ENCODE measurements at regions not wholly inside any gene's neighbourhood (a gene's known extent, or its start where the extent isn't known, plus 50 kb on each side); places are given as distances from the start of the nearest gene placed in this dataset.

- no peaks in the 10 kb centered on the region for H3K27me3 ChIP-seq (ENCODE audit: control insufficient read depth in 1 of 2, insufficient read depth in 2 of 2, low read length in 2 of 2)
- DNase-seq (no peak), ATAC-seq (ENCODE audit: poor library complexity) (no peak)
- H3K27me3 Mint-ChIP-seq = no peaks in the 10 kb centered on the region
- H3K4me3 ChIP-seq (ENCODE audit: low read length) = no peak overlapping the region
- intact Hi-C loops (cut with DNase I, micrococcal nuclease) = no loop called here
- no peak overlapping the region for H3K27ac Mint-ChIP-seq
- POLR2A ChIA-PET = no interaction called here
- no peaks in the 10 kb centered on the region for H3K36me3 Mint-ChIP-seq (ENCODE audit: low read depth)
- no peaks in the 10 kb centered on the region for H3K4me1 Mint-ChIP-seq (ENCODE audit: low read depth)
- no peaks in the 10 kb centered on the region for H3K4me1 ChIP-seq (ENCODE audit: insufficient read depth, low read length)
- CTCF ChIA-PET = no interaction called here
- H3K9me3 ChIP-seq (ENCODE audit: control insufficient read depth in 1 of 2, insufficient read depth in 1 of 2, low read length in 2 of 2) = no peaks in the 10 kb centered on the region
- H3K27ac ChIP-seq (ENCODE audit: low read depth in 1 of 2, low read length in 2 of 2) = no peak overlapping the region
- no peaks in the 10 kb centered on the region for H3K36me3 ChIP-seq (ENCODE audit: insufficient read depth, low read length)
- no peak overlapping the region for H3K4me3 Mint-ChIP-seq
- H3K9me3 Mint-ChIP-seq = peaks cover 2% of the 10 kb centered on the region
- TF ChIP-seq CTCF (IDR thresholded peaks at IDR 0.05) = no peak
Observed at GRCh38 chr2:103520547-103520946, 758.7 kb downstream of the TMEM182 start.

- Histone ChIP-seq H3K9me3 (ENCODE audit: control insufficient read depth in 1 of 2, insufficient read depth in 1 of 2, low read length in 2 of 2) (peaks cover 0 to 7% of the 10 kb centered on the region in 2 experiments), H3K36me3 (ENCODE audit: insufficient read depth, low read length) (no peaks in the 10 kb centered on the region), H3K27ac (ENCODE audit: low read depth in 1 of 2, low read length in 2 of 2) (no peak overlapping the region), H3K27me3 (ENCODE audit: control insufficient read depth in 1 of 2, insufficient read depth in 2 of 2, low read length in 2 of 2) (no peaks in the 10 kb centered on the region), H3K4me1 (ENCODE audit: insufficient read depth, low read length) (no peaks in the 10 kb centered on the region), H3K4me3 (ENCODE audit: low read length) (no peak overlapping the region)
- no peak overlapping the region for H3K4me3 Mint-ChIP-seq
- intact Hi-C loops (cut with DNase I, micrococcal nuclease) = no loop called here
- H3K27me3 Mint-ChIP-seq = no peaks in the 10 kb centered on the region
- no peaks in the 10 kb centered on the region for H3K36me3 Mint-ChIP-seq (ENCODE audit: low read depth)
- ChIA-PET CTCF (no interaction called here), POLR2A (no interaction called here)
- TF ChIP-seq CTCF (IDR thresholded peaks at IDR 0.05) = no peak
- no peak overlapping the region for H3K27ac Mint-ChIP-seq
- peaks cover 2% of the 10 kb centered on the region for H3K9me3 Mint-ChIP-seq
- ATAC-seq (ENCODE audit: poor library complexity) = no peak
- no peaks in the 10 kb centered on the region for H3K4me1 Mint-ChIP-seq (ENCODE audit: low read depth)
- no peak for DNase-seq
Observed at GRCh38 chr2:103525756-103526155, 763.9 kb downstream of the TMEM182 start.

GRCh38 chr2:103526757-103527156, 764.9 kb downstream of the TMEM182 start:
- no peak for DNase-seq
- Histone ChIP-seq H3K27ac (ENCODE audit: low read depth in 1 of 2, low read length in 2 of 2) (no peak overlapping the region), H3K4me3 (ENCODE audit: low read length) (no peak overlapping the region), H3K9me3 (ENCODE audit: control insufficient read depth in 1 of 2, insufficient read depth in 1 of 2, low read length in 2 of 2) (peaks cover 0 to 13% of the 10 kb centered on the region in 2 experiments), H3K4me1 (ENCODE audit: insufficient read depth, low read length) (no peaks in the 10 kb centered on the region), H3K27me3 (ENCODE audit: control insufficient read depth in 1 of 2, insufficient read depth in 2 of 2, low read length in 2 of 2) (no peaks in the 10 kb centered on the region), H3K36me3 (ENCODE audit: insufficient read depth, low read length) (no peaks in the 10 kb centered on the region)
- intact Hi-C loops (cut with DNase I, micrococcal nuclease) = no loop called here
- no peak for ATAC-seq (ENCODE audit: poor library complexity)
- ChIA-PET CTCF (no interaction called here), POLR2A (no interaction called here)
- no peak for TF ChIP-seq CTCF (IDR thresholded peaks at IDR 0.05)
- H3K4me3 Mint-ChIP-seq = no peak overlapping the region
- H3K4me1 Mint-ChIP-seq (ENCODE audit: low read depth) = no peaks in the 10 kb centered on the region
- no peaks in the 10 kb centered on the region for H3K36me3 Mint-ChIP-seq (ENCODE audit: low read depth)
- no peaks in the 10 kb centered on the region for H3K27me3 Mint-ChIP-seq
- peaks cover 3% of the 10 kb centered on the region for H3K9me3 Mint-ChIP-seq
- no peak overlapping the region for H3K27ac Mint-ChIP-seq

All from CD4-positive, alpha-beta T cell (primary cell).